HG02840 (cell line): ENCODE measurements at regions not wholly inside any gene's neighbourhood (a gene's known extent, or its start where the extent isn't known, plus 50 kb on each side); places are given as distances from the start of the nearest gene placed in this dataset.
"Not testable (repeated sequence)": the region's sequence is repeated elsewhere in the genome, so short reads cannot be mapped to it uniquely, and the experiment has no call there.

Source experiments
- ATAC-seq: cut with Tn5 transposase; IDR thresholded peaks from one replicate; pipeline ENCODE4 v1.9.1; 2021; ENCODE audit warnings: mild to moderate bottlenecking, moderate library complexity, moderate number of reproducible peaks; ENCODE audit not compliant: unreplicated experiment, low FRiP score

DNA sequence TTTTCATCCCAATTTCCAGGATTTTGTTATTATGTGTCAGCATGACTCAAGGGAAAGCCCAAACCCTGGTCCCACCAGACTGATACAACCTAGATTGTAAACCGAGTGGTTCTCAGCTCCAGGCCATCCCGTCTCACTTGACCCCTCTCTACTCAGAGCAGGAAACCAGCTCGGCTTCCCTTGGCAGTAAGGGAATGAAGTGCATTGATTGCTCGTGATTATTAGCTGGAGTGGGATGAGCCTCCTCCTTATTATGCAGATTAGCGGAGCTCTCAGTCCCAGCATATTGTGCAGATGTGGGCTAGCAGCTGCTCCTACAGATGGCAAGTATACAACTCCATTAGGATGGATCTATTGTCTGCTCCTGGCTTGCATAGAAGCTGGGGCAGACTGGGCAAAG is 167.6 kb downstream of the LNPK start:
- no peak for ATAC-seq

DNA sequence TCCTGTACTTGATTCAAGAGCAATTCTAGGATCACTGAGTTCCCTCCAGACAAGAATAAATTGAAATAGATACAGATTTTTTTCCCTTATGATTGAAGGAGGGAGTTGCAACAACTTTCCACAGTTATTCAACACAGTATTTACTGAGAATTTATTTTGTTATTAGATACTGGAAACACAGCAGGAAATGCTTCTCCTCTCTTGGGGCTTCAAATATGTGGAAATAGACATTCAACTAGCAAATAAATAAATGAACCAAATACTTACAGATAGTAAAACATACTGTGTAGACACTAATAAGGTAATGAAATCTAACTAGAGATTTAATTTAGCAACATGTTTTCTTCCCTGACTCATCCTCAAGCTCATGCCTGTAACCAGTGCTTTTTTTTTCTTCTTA is 169.2 kb downstream of the LNPK start:
- no peak for ATAC-seq

DNA sequence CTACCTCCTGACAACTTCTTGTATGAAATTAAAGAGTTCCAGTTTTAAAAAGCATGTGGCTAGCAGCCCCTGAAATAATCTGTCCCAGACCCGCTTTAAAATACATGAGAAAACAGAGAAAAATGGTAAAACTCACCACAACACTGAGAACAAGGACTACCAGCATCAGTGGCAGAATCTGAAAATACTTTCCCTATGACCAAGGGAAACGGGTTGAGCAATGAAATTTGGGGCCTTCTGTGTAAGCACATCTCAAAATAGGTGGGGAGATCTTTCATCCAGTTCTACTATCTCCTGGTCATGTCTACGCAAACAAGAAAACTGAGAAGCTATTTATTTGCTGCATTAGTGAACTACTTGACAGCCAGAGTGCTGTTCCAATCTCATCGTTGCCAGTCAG is 172.3 kb downstream of the LNPK start:
- no peak for ATAC-seq

DNA sequence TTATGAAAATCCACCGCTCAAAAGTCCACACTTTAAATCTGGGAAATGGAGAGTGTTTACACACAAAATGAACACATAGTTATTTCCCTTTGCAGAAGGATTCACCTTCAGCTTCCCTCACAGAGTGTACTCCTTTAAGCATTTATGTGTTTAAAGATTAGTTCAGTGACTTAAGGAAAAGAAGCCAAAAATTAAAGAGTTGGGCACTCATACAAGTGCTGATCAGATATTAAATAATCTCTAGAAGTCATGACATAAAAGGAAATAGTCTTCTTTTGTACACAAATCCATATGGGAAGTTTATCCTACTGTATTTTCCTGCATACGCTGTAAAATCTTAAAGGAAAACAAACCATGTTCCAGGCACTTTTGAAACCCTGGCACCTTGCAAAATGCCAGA is 174.2 kb downstream of the LNPK start:
- no peak for ATAC-seq

DNA sequence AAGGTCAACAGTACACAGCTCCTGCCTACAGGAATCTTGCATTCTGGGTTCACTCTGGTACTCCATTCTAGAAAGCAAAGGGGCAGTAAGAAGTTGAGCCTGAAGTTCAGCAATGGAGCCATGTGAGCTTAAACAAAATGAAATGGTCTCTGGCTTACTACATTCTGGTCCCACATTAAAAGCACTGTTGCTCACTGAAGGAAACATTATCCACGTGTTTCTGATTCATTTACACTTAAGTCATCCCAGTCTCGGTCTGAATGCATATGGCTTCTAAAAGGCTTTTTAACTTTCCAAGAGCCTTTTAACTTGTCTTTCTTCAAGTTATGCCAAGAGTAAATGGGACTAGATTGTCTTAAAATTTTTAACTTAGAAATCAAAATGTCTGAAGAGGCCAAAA is 177.8 kb downstream of the LNPK start:
- ATAC-seq: no peak

DNA sequence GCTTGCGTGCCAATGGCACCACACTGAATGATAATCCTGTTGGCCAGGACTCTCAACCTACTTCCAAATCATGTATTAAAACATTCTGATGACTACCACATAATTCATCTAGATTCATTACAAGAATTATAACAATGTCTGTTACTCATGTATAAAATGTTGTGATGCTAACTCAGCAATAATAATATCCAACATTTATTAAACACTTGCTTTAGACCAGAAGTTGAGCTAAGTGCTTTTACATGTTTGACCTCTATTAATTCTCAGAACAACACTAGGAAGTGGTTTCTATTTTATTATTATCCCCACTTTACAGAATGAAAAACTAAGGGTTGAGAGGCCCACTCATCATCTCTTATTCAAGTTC is 178.4 kb downstream of the LNPK start:
- ATAC-seq: no peak

DNA sequence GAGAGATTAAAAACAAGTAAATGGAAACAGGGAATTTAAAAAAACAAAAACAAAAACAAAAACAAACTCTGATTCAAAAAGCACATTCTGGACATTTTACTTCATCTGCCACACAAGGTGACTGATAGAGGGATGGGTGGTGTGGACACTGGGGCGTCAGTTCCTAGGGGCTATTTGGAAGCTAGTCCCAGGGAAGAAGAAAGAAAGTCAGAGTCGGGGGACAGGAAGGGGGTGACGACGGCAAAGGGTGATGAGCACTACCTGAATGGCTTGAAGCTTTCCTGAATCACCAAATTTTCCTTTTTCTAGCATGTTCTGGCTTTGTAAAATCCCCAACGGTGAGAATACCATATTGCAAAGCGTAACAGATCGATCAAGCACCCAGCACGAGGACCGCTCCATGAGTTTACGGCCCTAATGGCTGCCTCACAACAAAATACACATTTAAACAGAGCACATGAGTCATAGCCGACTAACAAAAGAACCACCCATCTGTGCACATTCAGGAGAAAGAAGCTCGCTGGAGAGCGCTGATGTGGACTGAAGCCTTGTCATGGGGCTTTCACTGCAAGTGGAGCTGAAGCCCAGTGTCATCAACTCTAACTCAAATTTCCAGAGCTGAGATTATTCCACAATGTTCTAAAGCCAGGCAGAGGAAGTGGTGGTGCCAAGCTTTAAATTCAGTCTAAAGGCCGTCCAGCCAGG is 178.9 kb downstream of the LNPK start:
- ATAC-seq: no peak

DNA sequence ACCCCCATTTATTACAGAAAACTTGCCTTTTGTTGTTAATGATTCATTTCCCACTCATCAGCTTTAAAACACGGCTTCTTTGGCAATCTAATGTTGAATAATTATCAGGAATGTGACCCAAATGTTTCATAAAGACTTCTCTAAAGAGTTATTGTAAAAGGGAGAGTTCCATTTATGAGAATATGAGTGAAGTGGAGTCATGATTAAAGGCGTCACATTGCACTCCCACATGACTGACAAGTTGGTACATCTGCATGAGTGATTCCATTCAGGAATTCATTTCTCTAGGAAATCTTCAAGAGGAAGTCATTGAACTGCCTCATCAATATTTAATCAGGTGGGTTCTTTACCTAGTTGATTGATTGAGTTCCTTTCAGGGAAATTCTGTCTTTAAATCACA is 184.8 kb downstream of the LNPK start:
- ATAC-seq: no peak

DNA sequence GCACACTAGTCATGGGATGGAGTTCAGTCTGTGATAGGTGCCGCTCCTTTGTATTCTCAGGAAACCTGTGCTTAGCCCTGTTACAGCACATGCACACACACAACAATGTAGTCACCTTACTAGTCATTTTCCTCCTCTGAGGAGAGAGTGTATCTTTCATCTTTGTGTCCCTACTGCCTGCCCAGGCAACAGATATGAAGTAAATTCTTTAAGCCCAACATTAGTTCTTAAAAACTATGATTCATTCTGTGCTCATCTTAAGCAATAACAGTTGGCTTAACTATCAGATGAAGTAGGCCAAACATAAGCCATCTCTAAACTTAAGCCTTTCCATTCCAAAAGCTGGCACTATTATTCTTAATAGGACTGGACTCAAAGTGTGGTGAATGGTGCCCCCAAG is 186.5 kb downstream of the LNPK start:
- no peak for ATAC-seq

DNA sequence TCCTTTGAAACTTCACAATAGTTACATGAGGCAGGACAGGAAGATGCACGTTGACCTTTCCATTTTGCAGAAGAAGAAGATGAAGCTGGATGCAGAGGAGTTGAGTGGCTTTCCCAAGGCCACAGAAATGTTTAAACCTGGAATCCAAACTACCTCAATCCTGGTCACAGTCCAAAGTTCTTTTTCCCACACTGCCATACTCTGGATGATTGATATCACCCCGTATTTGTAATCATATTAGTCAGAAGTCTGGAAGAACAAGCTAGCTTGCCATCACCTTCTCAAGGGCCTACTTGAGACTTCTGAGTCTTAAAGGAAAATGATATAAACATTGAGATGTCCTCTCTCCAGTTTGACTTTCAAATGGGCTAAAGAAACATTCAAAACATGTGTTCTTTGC is 190.1 kb downstream of the LNPK start:
- no peak for ATAC-seq

DNA sequence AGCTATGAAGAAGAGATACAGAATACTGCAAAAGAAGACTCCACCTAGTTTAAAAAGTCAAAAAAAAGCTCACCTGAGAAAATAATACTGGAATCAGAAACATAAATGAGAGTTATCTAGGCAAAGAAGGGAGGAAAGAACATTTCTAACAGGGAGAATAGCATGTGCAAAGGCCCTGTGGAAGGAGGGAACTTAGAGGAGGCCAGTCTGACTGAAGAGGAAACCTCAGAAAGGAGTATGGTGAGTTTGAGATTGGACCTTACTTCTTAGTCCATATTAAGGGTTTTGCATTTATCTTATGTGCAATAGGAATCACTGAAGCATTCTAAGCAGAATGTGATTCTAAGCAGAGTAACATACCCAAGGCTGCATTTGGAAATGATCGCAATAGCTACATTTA is 193.2 kb downstream of the LNPK start:
- ATAC-seq: no peak

DNA sequence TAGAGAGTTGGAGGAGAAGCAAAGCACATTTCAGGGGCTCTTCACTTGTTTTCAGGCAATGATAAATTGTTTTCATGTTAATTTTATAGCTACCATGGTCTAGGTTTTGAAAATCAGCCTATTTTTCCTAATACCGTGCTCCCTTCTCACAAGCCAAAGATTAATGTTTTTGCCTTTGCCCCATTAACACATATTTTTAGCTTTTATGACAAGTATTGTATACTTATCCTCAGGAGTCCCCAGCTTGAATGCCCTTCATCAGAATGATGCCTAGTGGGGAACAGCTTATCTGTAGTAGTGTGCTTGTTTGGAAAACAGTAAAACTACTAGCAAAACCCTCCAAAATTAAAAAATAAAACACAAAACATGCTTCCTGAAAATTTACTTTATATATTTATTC is 194.0 kb downstream of the LNPK start:
- no peak for ATAC-seq

DNA sequence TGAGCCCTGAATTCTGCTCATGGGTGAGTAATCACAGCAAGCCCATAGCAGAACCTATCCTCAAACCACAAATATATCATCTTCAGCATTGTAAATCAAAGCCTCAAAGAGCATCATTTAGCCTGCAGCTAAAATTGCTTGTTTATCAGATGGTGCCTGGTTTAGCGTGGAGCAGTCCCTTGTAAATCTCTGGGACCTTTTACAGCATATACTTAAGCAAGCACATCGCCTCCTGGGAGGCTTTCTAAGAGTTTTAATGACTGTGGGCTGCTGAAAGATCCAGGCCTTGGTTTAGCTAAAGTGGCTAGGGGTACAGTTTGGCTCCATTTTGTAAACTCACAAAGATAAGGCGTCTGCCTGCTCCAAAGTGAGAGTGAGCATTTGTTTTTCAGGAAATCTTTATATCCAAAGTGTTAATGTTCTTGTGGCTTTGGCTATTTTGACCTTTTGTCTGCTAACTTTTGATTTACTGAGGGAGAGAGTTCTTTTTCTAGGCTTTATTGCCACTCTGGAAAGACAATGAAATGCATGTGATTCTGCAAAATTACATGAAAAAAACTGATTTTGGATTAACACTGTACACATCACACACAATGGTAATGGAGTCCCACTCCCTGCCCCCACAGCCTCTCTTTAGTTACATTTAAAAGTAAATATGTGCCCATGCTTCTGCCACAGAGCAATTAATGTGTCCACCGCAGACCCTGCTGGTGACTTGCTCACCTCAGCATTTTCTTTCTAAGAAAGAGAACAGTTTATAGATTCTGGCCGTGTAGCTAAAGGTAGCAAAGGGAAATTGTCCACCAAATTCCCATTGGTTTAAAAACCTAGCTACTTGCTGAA is 194.8 kb downstream of the LNPK start:
- ATAC-seq: no peak

DNA sequence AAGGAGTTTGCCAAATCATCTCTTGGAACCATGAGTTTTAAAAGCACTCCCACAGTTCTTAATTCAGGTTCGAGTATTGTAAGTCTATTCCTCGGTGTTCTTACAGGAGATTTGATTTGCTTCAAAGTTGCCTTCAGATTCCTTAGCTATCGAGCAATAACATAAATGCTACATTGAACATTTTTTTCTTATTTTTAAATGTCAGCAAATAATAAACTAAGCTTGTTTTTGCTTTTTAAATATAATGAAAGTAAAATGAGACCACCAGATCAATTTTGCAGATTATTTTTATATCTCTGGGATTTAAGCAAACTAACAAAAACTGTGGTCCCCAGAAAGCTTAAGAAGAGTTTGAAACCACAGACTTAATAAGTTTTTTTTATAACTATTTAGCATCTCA is 195.5 kb downstream of the LNPK start:
- no peak for ATAC-seq

DNA sequence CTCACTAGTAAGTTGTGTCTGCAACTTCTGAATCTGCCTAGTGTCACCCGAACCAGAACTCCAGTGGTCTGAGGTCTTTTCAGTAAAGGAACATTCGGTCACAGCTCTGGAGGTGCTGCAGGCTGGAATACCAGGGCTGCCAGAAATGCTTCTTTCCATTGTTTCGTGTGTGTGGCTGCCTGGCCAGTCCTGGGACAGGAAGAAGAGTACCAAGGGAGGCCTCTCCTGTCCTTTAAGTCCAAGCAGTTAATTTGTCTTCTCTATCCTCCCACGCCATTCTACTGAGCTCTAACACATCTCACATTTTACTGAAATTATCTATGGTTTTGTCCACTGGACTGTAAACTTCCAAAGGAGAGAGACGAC is 196.0 kb downstream of the LNPK start:
- ATAC-seq: no peak

DNA sequence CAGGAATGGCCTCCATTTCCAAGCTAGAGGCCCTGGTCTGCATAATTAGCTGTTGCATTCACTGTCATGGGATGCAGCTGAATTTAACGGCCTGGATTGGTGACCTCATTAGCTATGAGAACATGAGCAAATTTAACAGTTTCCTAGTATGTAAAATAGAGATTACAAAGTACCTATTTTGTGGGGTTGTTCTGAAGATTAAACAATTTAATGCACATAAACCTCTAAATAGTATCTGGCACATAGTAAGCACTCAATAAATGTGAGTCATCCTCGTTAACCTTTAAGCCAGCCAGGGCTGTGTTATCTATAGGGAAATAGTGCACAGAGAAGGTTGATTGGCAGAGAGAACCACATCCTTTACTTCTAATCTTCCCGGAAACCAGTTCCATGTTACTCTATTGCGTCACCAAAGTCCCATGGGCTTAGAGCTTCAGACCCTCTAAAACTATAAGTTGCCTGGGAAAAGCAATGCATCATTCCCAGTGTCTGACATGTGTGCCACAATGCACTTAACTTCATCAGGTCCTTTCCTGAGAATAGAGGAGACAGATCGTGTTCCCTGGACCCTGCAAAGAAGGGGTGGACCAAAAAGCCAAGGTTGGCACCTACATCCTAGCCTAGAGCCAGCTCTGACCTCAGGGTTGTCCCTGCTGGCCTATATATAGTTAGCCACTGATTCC is 196.5 kb downstream of the LNPK start:
- no peak for ATAC-seq

DNA sequence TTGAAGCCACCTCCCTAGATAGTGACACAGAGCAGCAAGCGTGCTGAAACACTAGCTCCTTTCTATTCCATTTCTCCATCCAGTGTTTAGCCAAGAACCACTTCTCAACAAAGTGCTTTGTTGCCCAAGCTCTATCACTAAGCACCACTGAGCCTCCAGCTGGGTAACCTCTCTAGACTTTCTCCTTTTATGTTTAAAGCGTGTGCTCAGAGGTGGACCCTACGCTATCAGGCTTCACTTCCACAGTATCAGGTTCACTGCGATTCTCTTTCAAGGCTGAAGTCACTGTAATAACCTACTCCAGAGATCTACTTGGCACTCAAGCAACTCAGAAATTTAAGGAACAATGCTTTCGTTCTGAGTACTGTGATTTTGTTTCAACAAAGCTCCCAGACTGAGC is 197.9 kb downstream of the LNPK start:
- no peak for ATAC-seq

DNA sequence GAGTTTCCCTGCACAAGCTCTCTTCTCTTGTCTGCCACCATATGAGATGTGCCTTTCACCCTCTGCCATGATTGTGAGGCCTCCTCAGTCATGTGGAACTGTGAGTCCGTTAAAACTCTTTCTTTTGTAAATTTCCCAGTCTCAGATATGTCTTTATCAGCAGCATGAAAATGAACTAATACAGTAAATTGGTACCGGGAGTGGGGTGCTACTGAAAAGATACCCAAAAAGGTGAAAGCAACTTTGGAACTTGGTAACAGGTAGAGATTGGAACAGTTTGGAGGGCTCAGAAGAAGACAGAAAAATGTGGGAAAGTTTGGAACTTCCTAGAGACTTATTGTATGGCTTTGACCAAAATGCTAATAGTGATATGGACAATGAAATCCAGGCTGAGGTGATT is 205.6 kb downstream of the LNPK start:
- ATAC-seq: not testable (repeated sequence)

DNA sequence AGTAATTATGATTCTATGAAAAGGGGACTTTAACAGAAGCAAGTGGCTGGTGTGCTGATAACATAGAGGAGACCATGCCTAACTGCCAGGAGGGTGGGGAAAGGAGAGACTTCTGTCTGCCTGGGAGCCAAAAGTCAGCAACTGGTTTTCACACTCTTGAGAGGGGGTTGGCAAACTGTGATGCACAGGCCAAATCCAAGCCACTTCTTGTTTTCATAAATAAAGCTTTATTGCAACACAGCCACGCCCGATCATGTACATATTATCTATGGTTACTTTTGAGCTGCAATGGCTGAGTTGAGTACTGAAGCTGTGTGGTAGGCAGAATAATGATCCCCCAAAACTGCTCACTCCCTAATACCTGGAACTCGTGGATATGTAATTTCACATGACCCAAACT is 208.4 kb downstream of the LNPK start:
- no peak for ATAC-seq

DNA sequence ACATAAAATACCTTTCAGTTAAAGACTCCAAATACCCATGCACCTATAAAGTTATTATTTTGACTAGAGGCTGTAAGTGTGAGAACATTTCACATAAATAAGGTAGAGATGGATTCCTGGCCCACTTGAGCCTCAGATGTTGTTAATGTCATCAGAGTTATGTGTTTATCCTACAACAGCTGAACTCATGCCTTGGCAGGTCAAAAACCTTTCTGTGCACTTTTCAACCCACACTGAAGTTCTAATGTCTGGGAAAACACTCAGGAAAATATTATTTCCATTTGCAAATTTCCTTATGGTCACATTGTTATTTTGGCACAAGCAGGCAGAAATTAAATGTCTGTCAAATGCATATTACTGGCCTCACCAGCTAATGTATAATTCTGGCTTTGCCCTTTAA is 209.2 kb downstream of the LNPK start:
- no peak for ATAC-seq

DNA sequence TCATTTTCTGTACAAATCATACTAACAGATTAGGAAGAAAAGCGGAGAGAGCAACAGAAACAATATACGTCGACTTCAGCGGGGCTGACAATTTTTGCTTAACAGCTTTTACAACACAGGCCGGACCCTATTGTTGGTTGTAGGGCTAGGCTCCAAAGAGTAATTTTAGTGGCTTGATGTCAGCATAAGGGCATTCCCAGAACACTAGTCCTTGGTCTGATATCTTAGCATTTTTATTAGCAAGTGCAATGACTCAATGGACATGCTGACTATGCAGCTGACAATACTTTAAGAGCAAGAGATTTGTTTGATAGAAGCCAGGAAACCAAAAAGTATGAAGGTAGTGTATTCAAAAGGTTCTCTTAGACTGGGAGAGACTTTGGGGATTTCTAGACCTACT is 209.9 kb downstream of the LNPK start:
- no peak for ATAC-seq
